Panc1 (cell line): ENCODE measurements at regions not wholly inside any gene's neighbourhood (a gene's known extent, or its start where the extent isn't known, plus 50 kb on each side); places are given as distances from the start of the nearest gene placed in this dataset.

Experiments used
- POLR2AphosphoS5 ChIP-seq: IDR thresholded peaks from 2 replicates; pipeline ENCODE4 v1.6.1; 2012; ENCODE audit warnings: mild to moderate bottlenecking, low read depth, low read length, moderate library complexity
- SIN3A ChIP-seq: IDR thresholded peaks from 2 replicates; pipeline ENCODE4 v1.6.1; 2012; ENCODE audit warnings: low read depth, mild to moderate bottlenecking, low read length, moderate library complexity, borderline replicate concordance; ENCODE audit not compliant: insufficient read depth
- TCF7L2 ChIP-seq: IDR thresholded peaks from 2 replicates; pipeline ENCODE4 v1.6.1; 2011; ENCODE audit warnings: mild to moderate bottlenecking, low read depth, low read length, inconsistent platforms
- TF ChIP-seq, protein P1 (sequence below): fragments of 450-650 bp; IDR thresholded peaks from 2 replicates; pipeline ENCODE4 v1.5.1; 2017; ENCODE audit warnings: mild to moderate bottlenecking

DNA sequence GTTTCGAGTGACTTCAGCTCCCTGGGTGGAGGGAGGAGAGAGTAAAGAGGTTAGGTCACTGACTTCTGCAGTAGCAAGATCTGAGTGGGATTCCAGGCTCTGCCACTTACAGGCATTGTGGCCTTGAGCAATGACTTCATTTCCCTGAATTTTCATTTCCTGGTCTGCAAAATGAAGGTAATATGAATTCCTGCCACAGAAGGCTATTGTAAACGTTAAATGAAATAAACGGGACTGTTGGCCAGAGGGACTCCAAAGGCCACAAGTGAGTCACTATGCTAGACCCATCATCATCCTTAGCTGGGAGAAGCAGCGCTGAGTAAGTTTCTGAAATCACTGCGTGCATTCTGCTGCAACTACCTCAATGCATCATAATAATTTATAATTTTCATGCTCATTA is 807.8 kb downstream of the AACS start:
- TF ChIP-seq, protein P1, sequence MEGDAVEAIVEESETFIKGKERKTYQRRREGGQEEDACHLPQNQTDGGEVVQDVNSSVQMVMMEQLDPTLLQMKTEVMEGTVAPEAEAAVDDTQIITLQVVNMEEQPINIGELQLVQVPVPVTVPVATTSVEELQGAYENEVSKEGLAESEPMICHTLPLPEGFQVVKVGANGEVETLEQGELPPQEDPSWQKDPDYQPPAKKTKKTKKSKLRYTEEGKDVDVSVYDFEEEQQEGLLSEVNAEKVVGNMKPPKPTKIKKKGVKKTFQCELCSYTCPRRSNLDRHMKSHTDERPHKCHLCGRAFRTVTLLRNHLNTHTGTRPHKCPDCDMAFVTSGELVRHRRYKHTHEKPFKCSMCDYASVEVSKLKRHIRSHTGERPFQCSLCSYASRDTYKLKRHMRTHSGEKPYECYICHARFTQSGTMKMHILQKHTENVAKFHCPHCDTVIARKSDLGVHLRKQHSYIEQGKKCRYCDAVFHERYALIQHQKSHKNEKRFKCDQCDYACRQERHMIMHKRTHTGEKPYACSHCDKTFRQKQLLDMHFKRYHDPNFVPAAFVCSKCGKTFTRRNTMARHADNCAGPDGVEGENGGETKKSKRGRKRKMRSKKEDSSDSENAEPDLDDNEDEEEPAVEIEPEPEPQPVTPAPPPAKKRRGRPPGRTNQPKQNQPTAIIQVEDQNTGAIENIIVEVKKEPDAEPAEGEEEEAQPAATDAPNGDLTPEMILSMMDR, result no peak
- TF ChIP-seq TCF7L2 (no peak), POLR2AphosphoS5 (no peak), SIN3A (no peak)
